IMR-90 (cell line): ENCODE measurements at regions not wholly inside any gene's neighbourhood (a gene's known extent, or its start where the extent isn't known, plus 50 kb on each side); places are given as distances from the start of the nearest gene placed in this dataset.

Source experiments
- ATAC-seq: fragments of 200-7000 bp; cut with Tn5 transposase; 2 replicates; pipeline ENCODE4 v1.9.1; 2020; ENCODE audit warnings: low read depth, mild to moderate bottlenecking, moderate library complexity
- BruUV-seq: library from RNA; stranded (reverse); fragments of 400-500 nt; replicated peaks from 2 replicates; lab custom pipeline; 2021; lab: Mats Ljungman, UMichigan
- CTCF ChIA-PET: fragments of 300-600 bp; formaldehyde crosslinking; extraction: SDS; loops from one replicate; lab custom pipeline; 2021; ENCODE audit warnings: antibody characterized with exemption; lab: Yijun Ruan, JAX
- POLR2A ChIA-PET: fragments of 300-600 bp; sonication (Branson Sonifier 250); formaldehyde crosslinking; loops from one replicate; lab custom pipeline; 2022; ENCODE audit warnings: antibody characterized with exemption; ENCODE audit not compliant: unreplicated experiment; lab: Charles Lee
- DNase-seq: peaks from one replicate; pipeline ENCODE4 v3.0.0; 2013
- H2AFZ ChIP-seq: replicated peaks from 2 replicates; pipeline ENCODE3; 2013; ENCODE audit warnings: low read length, mild to moderate bottlenecking; ENCODE audit not compliant: poor library complexity
- H2AK5ac ChIP-seq: 2 replicates; pipeline ENCODE4 v1.6.1; 2013; ENCODE audit warnings: low read depth, low read length, inconsistent platforms
- H2AK9ac ChIP-seq: replicated peaks from 2 replicates; pipeline ENCODE3; 2013; ENCODE audit warnings: mild to moderate bottlenecking, low read depth, low read length, moderate library complexity; ENCODE audit not compliant: poor library complexity
- H2BK120ac ChIP-seq: 2 replicates; pipeline ENCODE4 v1.6.1; 2013; ENCODE audit warnings: low read depth, low read length, inconsistent platforms
- H2BK15ac ChIP-seq: 3 replicates; pipeline ENCODE4 v1.6.1; 2013; ENCODE audit warnings: low read depth, low read length, inconsistent platforms
- H2BK20ac ChIP-seq: 2 replicates; pipeline ENCODE4 v1.6.1; 2013; ENCODE audit warnings: low read depth, mild to moderate bottlenecking, inconsistent platforms, low read length, moderate library complexity
- H2BK5ac ChIP-seq: 2 replicates; pipeline ENCODE4 v1.6.1; 2013; ENCODE audit warnings: mild to moderate bottlenecking, low read depth, low read length, inconsistent platforms; ENCODE audit not compliant: poor library complexity, severe bottlenecking
- H3K14ac ChIP-seq: replicated peaks from 2 replicates; pipeline ENCODE4 v1.6.1; 2013; ENCODE audit warnings: low read depth, low read length, inconsistent platforms
- H3K18ac ChIP-seq: 2 replicates; pipeline ENCODE4 v1.6.1; 2013; ENCODE audit warnings: low read depth, low read length, control low read depth
- H3K23ac ChIP-seq: 2 replicates; pipeline ENCODE4 v1.6.1; 2013; ENCODE audit warnings: low read depth, low read length, inconsistent platforms
- H3K27ac ChIP-seq: 2 replicates; pipeline ENCODE4 v1.5.1; 2013; ENCODE audit warnings: mild to moderate bottlenecking, control low read depth, low read length; ENCODE audit not compliant: insufficient read depth
- H3K27me3 ChIP-seq: 2 replicates; pipeline ENCODE4 v1.6.1; 2013; ENCODE audit warnings: low read length; ENCODE audit not compliant: control insufficient read depth, insufficient read depth
- H3K36me3 ChIP-seq: 2 replicates; pipeline ENCODE4 v1.6.1; 2013; ENCODE audit warnings: low read length, mixed read lengths; ENCODE audit not compliant: control insufficient read depth, insufficient read depth
- H3K4ac ChIP-seq: 2 replicates; pipeline ENCODE4 v1.6.1; 2013; ENCODE audit warnings: low read depth, low read length, inconsistent platforms
- H3K4me1 ChIP-seq: 2 replicates; pipeline ENCODE4 v1.6.1; 2013; ENCODE audit warnings: low read length, mixed read lengths; ENCODE audit not compliant: control insufficient read depth, insufficient read depth
- H3K4me2 ChIP-seq: 2 replicates; pipeline ENCODE4 v1.6.1; 2013; ENCODE audit warnings: low read depth, mild to moderate bottlenecking, control low read depth, low read length, moderate library complexity
- H3K4me3 ChIP-seq: 2 replicates; pipeline ENCODE4 v1.5.1; 2013; ENCODE audit warnings: low read depth, mild to moderate bottlenecking, control low read depth, low read length, moderate library complexity; ENCODE audit not compliant: insufficient read depth
- H3K56ac ChIP-seq: 2 replicates; pipeline ENCODE4 v1.6.1; 2013; ENCODE audit warnings: low read length, inconsistent platforms; ENCODE audit not compliant: insufficient read depth; ENCODE audit errors: extremely low read depth
- H3K79me1 ChIP-seq, 2 experiments: 2 replicates each; pipeline ENCODE4 v1.6.1; 2013; ENCODE audit warnings: low read length in 2 of 2, inconsistent platforms in 1 of 2, low read depth in 1 of 2
- H3K9ac ChIP-seq: 2 replicates; pipeline ENCODE4 v1.6.1; 2013; ENCODE audit warnings: low read depth, low read length, control low read depth
- H3K9me1 ChIP-seq: 2 replicates; pipeline ENCODE4 v1.6.1; 2013; ENCODE audit warnings: low read length, inconsistent platforms; ENCODE audit not compliant: insufficient read depth
- H3K9me3 ChIP-seq: 2 replicates; pipeline ENCODE4 v1.6.1; 2013; ENCODE audit warnings: low read length; ENCODE audit not compliant: control insufficient read depth, insufficient read depth
- H4K20me1 ChIP-seq: 2 replicates; pipeline ENCODE4 v1.6.1; 2013; ENCODE audit warnings: low read length, inconsistent platforms; ENCODE audit not compliant: insufficient read depth
- H4K5ac ChIP-seq: 2 replicates; pipeline ENCODE4 v1.6.1; 2013; ENCODE audit warnings: mild to moderate bottlenecking, low read depth, low read length, control low read depth
- H4K8ac ChIP-seq, 2 experiments: 2 replicates each; pipeline ENCODE4 v1.6.1; 2013; ENCODE audit warnings: low read depth in 2 of 2, low read length in 2 of 2, control low read depth in 1 of 2, inconsistent platforms in 1 of 2
- H4K91ac ChIP-seq: 2 replicates; pipeline ENCODE4 v1.6.1; 2013; ENCODE audit warnings: low read depth, low read length, inconsistent platforms; ENCODE audit not compliant: insufficient read depth
- BHLHE40 ChIP-seq: fragments of 150-350 bp; IDR thresholded peaks from 2 replicates; pipeline ENCODE4 v1.6.1; 2016; ENCODE audit warnings: mild to moderate bottlenecking, low read depth, low read length
- CEBPB ChIP-seq: IDR thresholded peaks from 2 replicates; pipeline ENCODE4 v1.6.1; 2012; ENCODE audit warnings: low read depth, low read length, improper control_type of control experiment
- CHD1 ChIP-seq: IDR thresholded peaks from 2 replicates; pipeline ENCODE4 v1.6.1; 2012; ENCODE audit warnings: low read depth, low read length, improper control_type of control experiment
- ELK1 ChIP-seq: fragments of 150-350 bp; IDR thresholded peaks from 2 replicates; pipeline ENCODE4 v1.6.1; 2016; ENCODE audit warnings: low read depth, mild to moderate bottlenecking, low read length, moderate library complexity, borderline replicate concordance
- MAFK ChIP-seq: IDR thresholded peaks from 2 replicates; pipeline ENCODE4 v1.6.1; 2012; ENCODE audit warnings: low read depth, low read length, improper control_type of control experiment
- MAZ ChIP-seq: IDR thresholded peaks from 2 replicates; pipeline ENCODE4 v1.6.1; 2012; ENCODE audit warnings: low read depth, mild to moderate bottlenecking, low read length, improper control_type of control experiment, moderate library complexity, borderline replicate concordance
- NFE2L2 ChIP-seq: fragments of 150-350 bp; IDR thresholded peaks from 2 replicates; pipeline ENCODE4 v1.6.1; 2016; ENCODE audit warnings: low read depth, mild to moderate bottlenecking, low read length
- RAD21 ChIP-seq: IDR thresholded peaks from 2 replicates; pipeline ENCODE4 v1.6.1; 2012; ENCODE audit warnings: low read length, improper control_type of control experiment
- RCOR1 ChIP-seq: IDR thresholded peaks from 2 replicates; pipeline ENCODE4 v1.6.1; 2012; ENCODE audit warnings: mild to moderate bottlenecking, low read length, improper control_type of control experiment; ENCODE audit not compliant: insufficient replicate concordance
- SMC3 ChIP-seq: fragments of 150-350 bp; IDR thresholded peaks from 2 replicates; pipeline ENCODE4 v1.6.1; 2016; ENCODE audit warnings: low read depth, mild to moderate bottlenecking, antibody characterized with exemption, low read length, moderate library complexity
- USF2 ChIP-seq: fragments of 150-350 bp; IDR thresholded peaks from 2 replicates; pipeline ENCODE4 v1.6.1; 2017; ENCODE audit warnings: mild to moderate bottlenecking, antibody characterized with exemption, low read length, low read depth
- WGBS, 2 experiments: methylation state at CpG; one replicate each; pipeline versions ENCODE4 v1.1.5 to v1.1.7; 2013; ENCODE audit warnings: missing lambda C conversion rate in 2 of 2; ENCODE audit not compliant: insufficient read length in 1 of 2; ENCODE audit errors: extremely low coverage in 2 of 2; 5-methylcytosine and 5-hydroxymethylcytosine counted together
- dilution Hi-C: fragments of 300-500 bp; cut with HindIII; formaldehyde crosslinking; loops from one replicate; pipeline ENCODE4 v1.14.3; 2018; ENCODE audit warnings: low sequenced_read_pairs; ENCODE audit not compliant: unreplicated experiment
- in situ Hi-C: fragments of 300-500 bp; cut with MboI; formaldehyde crosslinking; loops from 3 replicates; pipeline ENCODE4 v1.14.3; 2019; ENCODE audit warnings: low sequenced_read_pairs, inconsistent platforms, mixed read lengths
- intact Hi-C: fragments of 100-400 bp; cut with micrococcal nuclease; formaldehyde crosslinking; loops from 2 replicates; pipeline ENCODE4 v1.10.0; 2022
- TF ChIP-seq, protein P1 (sequence below): conservative IDR thresholded peaks from 2 replicates; pipeline ENCODE4 v1.5.1; 2012; ENCODE audit warnings: mild to moderate bottlenecking, low read depth, low read length, improper control_type of control experiment

DNA sequence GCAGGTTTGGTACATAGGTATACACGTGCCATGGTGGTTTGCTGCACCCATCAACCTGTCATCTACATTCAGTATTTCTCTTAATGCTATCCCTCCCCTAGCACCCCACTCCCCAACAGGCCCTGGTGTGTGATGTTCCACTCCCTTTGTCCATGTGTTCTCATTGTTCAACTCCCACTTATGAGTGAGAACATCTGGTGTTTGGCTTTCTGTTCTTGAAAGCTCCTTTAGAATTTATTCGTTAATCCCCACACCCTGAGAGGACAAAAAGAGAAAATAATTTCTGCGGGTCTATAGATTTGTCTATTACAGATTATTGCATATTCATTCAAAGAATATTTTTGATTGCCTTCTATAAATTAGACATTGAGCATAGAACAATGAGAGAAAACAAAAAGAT lies 455.5 kb downstream of the PLPP3 start:
- TF ChIP-seq, protein P1, sequence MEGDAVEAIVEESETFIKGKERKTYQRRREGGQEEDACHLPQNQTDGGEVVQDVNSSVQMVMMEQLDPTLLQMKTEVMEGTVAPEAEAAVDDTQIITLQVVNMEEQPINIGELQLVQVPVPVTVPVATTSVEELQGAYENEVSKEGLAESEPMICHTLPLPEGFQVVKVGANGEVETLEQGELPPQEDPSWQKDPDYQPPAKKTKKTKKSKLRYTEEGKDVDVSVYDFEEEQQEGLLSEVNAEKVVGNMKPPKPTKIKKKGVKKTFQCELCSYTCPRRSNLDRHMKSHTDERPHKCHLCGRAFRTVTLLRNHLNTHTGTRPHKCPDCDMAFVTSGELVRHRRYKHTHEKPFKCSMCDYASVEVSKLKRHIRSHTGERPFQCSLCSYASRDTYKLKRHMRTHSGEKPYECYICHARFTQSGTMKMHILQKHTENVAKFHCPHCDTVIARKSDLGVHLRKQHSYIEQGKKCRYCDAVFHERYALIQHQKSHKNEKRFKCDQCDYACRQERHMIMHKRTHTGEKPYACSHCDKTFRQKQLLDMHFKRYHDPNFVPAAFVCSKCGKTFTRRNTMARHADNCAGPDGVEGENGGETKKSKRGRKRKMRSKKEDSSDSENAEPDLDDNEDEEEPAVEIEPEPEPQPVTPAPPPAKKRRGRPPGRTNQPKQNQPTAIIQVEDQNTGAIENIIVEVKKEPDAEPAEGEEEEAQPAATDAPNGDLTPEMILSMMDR, result no peak
- TF ChIP-seq CEBPB (no peak), USF2 (no peak), MAZ (no peak), RAD21 (no peak), MAFK (no peak), ELK1 (no peak), RCOR1 (no peak), CHD1 (no peak), SMC3 (no peak), NFE2L2 (no peak), BHLHE40 (no peak)
- ChIA-PET CTCF (no interaction called here), POLR2A (no interaction called here)
- H2BK5ac ChIP-seq, result no peak overlapping the region
- dilution Hi-C loops, result no loop called here
- H2AK9ac ChIP-seq, result no peak overlapping the region
- no peak overlapping the region for H3K27ac ChIP-seq
- no peak overlapping the region for H4K8ac ChIP-seq
- H2BK120ac ChIP-seq, result no peak overlapping the region
- H2AK5ac ChIP-seq, result no peak overlapping the region
- no peaks in the 10 kb centered on the region for H3K27me3 ChIP-seq
- intact Hi-C loops, result no loop called here
- no peak overlapping the region for H3K4me2 ChIP-seq
- H3K18ac ChIP-seq, result no peak overlapping the region
- no peak overlapping the region for H3K14ac ChIP-seq
- no peaks in the 10 kb centered on the region for H3K79me1 ChIP-seq
- no peaks in the 10 kb centered on the region for H3K4me1 ChIP-seq
- H3K36me3 ChIP-seq, result no peaks in the 10 kb centered on the region
- BruUV-seq, result no TSS peak
- H3K9ac ChIP-seq, result no peak overlapping the region
- DNase-seq, result no peak
- H3K9me3 ChIP-seq, result no peaks in the 10 kb centered on the region
- no peak overlapping the region for H2BK15ac ChIP-seq
- no peak for ATAC-seq
- H2AFZ ChIP-seq, result no peak overlapping the region
- no peak overlapping the region for H4K91ac ChIP-seq
- no peak overlapping the region for H4K5ac ChIP-seq
- no peak overlapping the region for H3K4me3 ChIP-seq
- H3K4ac ChIP-seq, result no peak overlapping the region
- no peak overlapping the region for H3K23ac ChIP-seq
- WGBS, 2 experiments, result no CpG with 5 or more reads among the region's 3 CpGs
- H2BK20ac ChIP-seq, result no peak overlapping the region
- in situ Hi-C loops, result no loop called here
- no peaks in the 10 kb centered on the region; the same call in 1 of the 2 replicates for H3K9me1 ChIP-seq
- no peak overlapping the region for H3K56ac ChIP-seq
- no peaks in the 10 kb centered on the region for H4K20me1 ChIP-seq
